ENCODE measurements at regions not wholly inside any gene's neighbourhood (a gene's known extent, or its start where the extent isn't known, plus 50 kb on each side); places are given as distances from the start of the nearest gene placed in this dataset.

DNA sequence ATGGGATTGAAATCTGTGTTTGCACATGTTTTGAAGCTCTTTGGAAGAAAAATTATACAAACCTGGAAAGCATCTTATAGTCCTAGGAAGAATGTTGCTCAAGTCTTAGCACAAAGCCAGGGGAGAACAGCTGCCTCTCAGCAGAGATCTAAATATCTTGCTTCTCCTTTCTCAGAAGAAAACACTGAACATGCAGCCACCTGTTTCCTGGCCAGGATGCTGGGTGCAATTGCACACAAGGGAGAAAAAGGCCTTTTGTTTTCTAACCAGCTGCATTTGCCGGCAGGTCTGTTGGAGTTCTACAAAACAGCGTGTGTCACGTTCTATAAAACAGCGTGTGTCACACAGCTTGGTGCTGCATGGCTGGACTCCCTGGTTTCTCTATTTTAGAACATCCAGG is 259.6 kb upstream of the PLD5 start:
- Histone ChIP-seq H3K36me3 (no peaks in the 10 kb centered on the region), H3K27me3 (no peaks in the 10 kb centered on the region), H3K4me1 (no peaks in the 10 kb centered on the region), H3K9me3 (no peaks in the 10 kb centered on the region), H3K4me3 (ENCODE audit: low read depth, low read length) (no peak overlapping the region)
- TF ChIP-seq, protein P1, sequence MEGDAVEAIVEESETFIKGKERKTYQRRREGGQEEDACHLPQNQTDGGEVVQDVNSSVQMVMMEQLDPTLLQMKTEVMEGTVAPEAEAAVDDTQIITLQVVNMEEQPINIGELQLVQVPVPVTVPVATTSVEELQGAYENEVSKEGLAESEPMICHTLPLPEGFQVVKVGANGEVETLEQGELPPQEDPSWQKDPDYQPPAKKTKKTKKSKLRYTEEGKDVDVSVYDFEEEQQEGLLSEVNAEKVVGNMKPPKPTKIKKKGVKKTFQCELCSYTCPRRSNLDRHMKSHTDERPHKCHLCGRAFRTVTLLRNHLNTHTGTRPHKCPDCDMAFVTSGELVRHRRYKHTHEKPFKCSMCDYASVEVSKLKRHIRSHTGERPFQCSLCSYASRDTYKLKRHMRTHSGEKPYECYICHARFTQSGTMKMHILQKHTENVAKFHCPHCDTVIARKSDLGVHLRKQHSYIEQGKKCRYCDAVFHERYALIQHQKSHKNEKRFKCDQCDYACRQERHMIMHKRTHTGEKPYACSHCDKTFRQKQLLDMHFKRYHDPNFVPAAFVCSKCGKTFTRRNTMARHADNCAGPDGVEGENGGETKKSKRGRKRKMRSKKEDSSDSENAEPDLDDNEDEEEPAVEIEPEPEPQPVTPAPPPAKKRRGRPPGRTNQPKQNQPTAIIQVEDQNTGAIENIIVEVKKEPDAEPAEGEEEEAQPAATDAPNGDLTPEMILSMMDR (IDR thresholded peaks at IDR 0.05; ENCODE audit: low read depth, low read length) = no peak
- no peak for DNase-seq

DNA sequence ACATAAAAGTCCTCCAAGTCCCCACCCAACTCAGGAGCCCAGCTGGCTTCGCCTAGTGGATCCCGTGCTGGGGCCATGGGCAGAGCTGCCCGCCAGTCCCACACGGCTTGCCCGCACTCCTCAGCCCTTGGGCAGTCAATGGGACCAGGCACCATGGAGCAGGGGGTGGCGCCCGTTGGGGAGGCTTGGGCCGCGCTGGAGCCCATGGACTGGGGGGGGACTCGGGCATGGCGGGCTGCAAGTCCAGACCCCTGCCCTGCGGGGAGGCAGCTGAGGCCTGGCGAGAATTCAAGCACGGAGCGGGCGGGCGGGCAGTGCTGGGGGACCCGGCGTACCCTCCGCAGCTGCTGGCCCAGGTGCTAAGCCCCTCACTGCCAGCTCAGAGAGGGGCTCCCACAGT is 249.8 kb upstream of the PLD5 start:
- TF ChIP-seq, protein P1 (IDR thresholded peaks at IDR 0.05; ENCODE audit: low read depth, low read length) = no peak
- H3K4me1 ChIP-seq = no peaks in the 10 kb centered on the region

DNA sequence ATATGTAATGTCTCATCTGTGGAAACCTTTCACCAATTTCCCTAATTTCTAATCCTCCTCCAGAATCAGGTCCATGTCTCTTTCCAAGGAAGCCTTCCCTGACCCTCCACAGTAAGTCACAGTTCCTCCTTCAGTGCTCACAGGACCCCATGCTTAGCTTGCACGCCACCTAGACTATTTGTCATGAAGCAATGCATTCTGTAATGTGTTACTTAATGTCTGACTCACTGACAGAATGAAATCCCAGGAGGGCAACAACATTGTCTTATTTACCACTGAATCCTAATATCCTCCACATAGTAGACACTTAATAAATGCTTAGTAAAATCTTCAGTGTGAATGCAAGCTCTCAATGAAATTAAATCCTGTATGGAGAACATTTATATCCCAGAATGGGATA is 245.9 kb upstream of the PLD5 start:
- no peaks in the 10 kb centered on the region for H3K27me3 ChIP-seq
- H3K4me1 ChIP-seq = no peaks in the 10 kb centered on the region
- no peak overlapping the region for H3K4me3 ChIP-seq (ENCODE audit: low read depth, low read length)
- H3K9me3 ChIP-seq = no peaks in the 10 kb centered on the region
- no peak for DNase-seq
- H3K36me3 ChIP-seq = no peaks in the 10 kb centered on the region
- TF ChIP-seq, protein P1 (IDR thresholded peaks at IDR 0.05; ENCODE audit: low read depth, low read length) = no peak

More for the DNA sequence above, 249.8 kb upstream of the PLD5 start:
- Histone ChIP-seq H3K27me3 (no peaks in the 10 kb centered on the region), H3K36me3 (no peaks in the 10 kb centered on the region), H3K9me3 (no peaks in the 10 kb centered on the region), H3K4me3 (ENCODE audit: low read depth, low read length) (no peak overlapping the region)
- DNase-seq = no peak

DNA sequence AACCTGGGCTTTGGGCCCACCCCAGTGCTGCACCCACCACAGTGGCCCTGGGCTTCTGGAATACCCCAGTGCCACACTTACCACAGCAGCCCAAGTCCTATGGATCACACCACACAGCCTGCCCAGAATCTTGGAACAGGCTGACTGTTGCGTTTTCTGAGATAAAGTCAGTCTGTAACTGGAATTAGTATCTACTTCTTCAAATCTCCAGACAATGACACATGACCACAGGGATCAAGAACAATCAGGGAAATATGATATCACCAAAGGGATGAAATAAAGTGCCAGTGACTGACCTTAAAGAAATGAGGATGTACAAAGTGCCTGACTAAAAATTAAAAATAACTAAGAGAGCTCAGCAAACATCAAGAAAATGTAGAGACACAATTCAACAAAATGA is 239.7 kb upstream of the PLD5 start:
- Histone ChIP-seq H3K4me3 (ENCODE audit: low read depth, low read length) (no peak overlapping the region), H3K9me3 (no peaks in the 10 kb centered on the region), H3K36me3 (no peaks in the 10 kb centered on the region), H3K27me3 (no peaks in the 10 kb centered on the region), H3K4me1 (no peaks in the 10 kb centered on the region)
- TF ChIP-seq, protein P1 (IDR thresholded peaks at IDR 0.05; ENCODE audit: low read depth, low read length) = no peak
- DNase-seq = no peak

DNA sequence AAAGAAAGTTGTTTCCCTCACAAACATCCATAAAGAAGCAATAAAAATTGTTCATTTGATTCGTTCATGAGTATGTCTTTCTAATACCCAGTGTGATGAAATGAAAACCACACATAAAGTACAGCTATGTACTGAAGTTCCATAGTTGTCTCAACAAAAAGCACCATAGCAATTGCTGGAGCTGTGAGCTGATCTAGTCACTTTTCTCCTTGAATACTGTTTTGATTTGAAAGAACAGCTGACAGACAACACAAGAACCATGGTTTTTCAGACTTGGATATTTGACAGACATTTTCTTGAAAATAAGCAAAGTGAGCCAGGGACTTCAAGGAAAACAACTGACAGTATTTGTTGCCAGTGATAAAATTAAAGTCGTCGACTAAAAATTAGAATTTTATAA is 237.1 kb upstream of the PLD5 start:
- H3K9me3 ChIP-seq = no peaks in the 10 kb centered on the region
- H3K4me1 ChIP-seq = no peaks in the 10 kb centered on the region
- H3K27me3 ChIP-seq = no peaks in the 10 kb centered on the region
- no peaks in the 10 kb centered on the region for H3K36me3 ChIP-seq
- TF ChIP-seq, protein P1 (IDR thresholded peaks at IDR 0.05; ENCODE audit: low read depth, low read length) = no peak
- no peak overlapping the region for H3K4me3 ChIP-seq (ENCODE audit: low read depth, low read length)
- no peak for DNase-seq

DNA sequence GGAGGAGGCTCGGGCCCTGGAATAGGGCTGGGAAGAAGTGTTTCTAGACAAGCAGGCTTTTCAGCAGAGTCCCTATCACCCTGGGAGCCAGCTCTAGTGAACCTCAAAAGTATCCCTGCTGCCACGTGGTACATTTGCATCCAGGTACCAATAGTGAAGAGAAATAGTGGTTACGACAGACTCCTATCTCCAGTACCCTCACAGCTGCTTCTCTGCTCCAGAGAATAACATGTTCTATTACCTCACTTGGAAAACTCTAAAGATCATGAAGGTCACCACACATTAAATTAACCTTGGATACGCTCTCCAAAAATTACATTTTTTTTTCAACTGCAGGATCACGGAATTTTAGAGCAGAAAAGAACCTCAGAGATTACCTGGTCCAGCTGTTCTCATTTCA is 230.4 kb upstream of the PLD5 start:
- Histone ChIP-seq H3K4me3 (ENCODE audit: low read depth, low read length) (no peak overlapping the region), H3K9me3 (no peaks in the 10 kb centered on the region), H3K36me3 (no peaks in the 10 kb centered on the region), H3K27me3 (no peaks in the 10 kb centered on the region), H3K4me1 (no peaks in the 10 kb centered on the region)
- DNase-seq = no peak
- TF ChIP-seq, protein P1 (IDR thresholded peaks at IDR 0.05; ENCODE audit: low read depth, low read length) = no peak
